ENCODE measurements at regions not wholly inside any gene's neighbourhood (a gene's known extent, or its start where the extent isn't known, plus 50 kb on each side); places are given as distances from the start of the nearest gene placed in this dataset.
"Not testable (repeated sequence)": the region's sequence is repeated elsewhere in the genome, so short reads cannot be mapped to it uniquely, and the experiment has no call there.

GRCh38 chr11:112697391-112698178 lies 263.6 kb upstream of the NCAM1 start:
- Mint-ChIP-seq H3K36me3 (ENCODE audit: low read depth) (no peaks in the 10 kb centered on the region), H3K9me3 (ENCODE audit: low read depth) (no peaks in the 10 kb centered on the region), H3K27me3 (ENCODE audit: low read depth) (peaks cover 17% of the 10 kb centered on the region), H3K4me1 (ENCODE audit: low read depth) (no peaks in the 10 kb centered on the region), H3K4me3 (ENCODE audit: unreplicated experiment) (no peak overlapping the region), H3K27ac (ENCODE audit: unreplicated experiment) (no peak overlapping the region)
- no peak for DNase-seq (ENCODE audit: low spot score)
- TF ChIP-seq, protein P1, sequence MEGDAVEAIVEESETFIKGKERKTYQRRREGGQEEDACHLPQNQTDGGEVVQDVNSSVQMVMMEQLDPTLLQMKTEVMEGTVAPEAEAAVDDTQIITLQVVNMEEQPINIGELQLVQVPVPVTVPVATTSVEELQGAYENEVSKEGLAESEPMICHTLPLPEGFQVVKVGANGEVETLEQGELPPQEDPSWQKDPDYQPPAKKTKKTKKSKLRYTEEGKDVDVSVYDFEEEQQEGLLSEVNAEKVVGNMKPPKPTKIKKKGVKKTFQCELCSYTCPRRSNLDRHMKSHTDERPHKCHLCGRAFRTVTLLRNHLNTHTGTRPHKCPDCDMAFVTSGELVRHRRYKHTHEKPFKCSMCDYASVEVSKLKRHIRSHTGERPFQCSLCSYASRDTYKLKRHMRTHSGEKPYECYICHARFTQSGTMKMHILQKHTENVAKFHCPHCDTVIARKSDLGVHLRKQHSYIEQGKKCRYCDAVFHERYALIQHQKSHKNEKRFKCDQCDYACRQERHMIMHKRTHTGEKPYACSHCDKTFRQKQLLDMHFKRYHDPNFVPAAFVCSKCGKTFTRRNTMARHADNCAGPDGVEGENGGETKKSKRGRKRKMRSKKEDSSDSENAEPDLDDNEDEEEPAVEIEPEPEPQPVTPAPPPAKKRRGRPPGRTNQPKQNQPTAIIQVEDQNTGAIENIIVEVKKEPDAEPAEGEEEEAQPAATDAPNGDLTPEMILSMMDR (IDR thresholded peaks at IDR 0.05), result peak; percentile 32

- DNase-seq (ENCODE audit: low spot score), result no peak
- no peaks in the 10 kb centered on the region for H3K4me1 Mint-ChIP-seq (ENCODE audit: low read depth)
- no peak overlapping the region for H3K27ac Mint-ChIP-seq (ENCODE audit: unreplicated experiment)
- no peaks in the 10 kb centered on the region for H3K36me3 Mint-ChIP-seq (ENCODE audit: low read depth)
- H3K27me3 Mint-ChIP-seq (ENCODE audit: low read depth), result peaks cover 15% of the 10 kb centered on the region
- no peak overlapping the region for H3K4me3 Mint-ChIP-seq (ENCODE audit: unreplicated experiment)
- TF ChIP-seq, protein P1 (IDR thresholded peaks at IDR 0.05), result no peak
- H3K9me3 Mint-ChIP-seq (ENCODE audit: low read depth), result peaks cover 16% of the 10 kb centered on the region
Measured at GRCh38 chr11:112705148-112705547, 256.1 kb upstream of the NCAM1 start.

- H3K4me1 Mint-ChIP-seq (ENCODE audit: low read depth), result no peaks in the 10 kb centered on the region
- TF ChIP-seq, protein P1 (IDR thresholded peaks at IDR 0.05), result no peak
- peaks cover 16% of the 10 kb centered on the region for H3K9me3 Mint-ChIP-seq (ENCODE audit: low read depth)
- no peak overlapping the region for H3K4me3 Mint-ChIP-seq (ENCODE audit: unreplicated experiment)
- H3K36me3 Mint-ChIP-seq (ENCODE audit: low read depth), result no peaks in the 10 kb centered on the region
- no peak for DNase-seq (ENCODE audit: low spot score)
- peaks cover 12% of the 10 kb centered on the region for H3K27me3 Mint-ChIP-seq (ENCODE audit: low read depth)
- no peak overlapping the region for H3K27ac Mint-ChIP-seq (ENCODE audit: unreplicated experiment)
Measured at GRCh38 chr11:112706863-112707262, 254.4 kb upstream of the NCAM1 start.

DNA sequence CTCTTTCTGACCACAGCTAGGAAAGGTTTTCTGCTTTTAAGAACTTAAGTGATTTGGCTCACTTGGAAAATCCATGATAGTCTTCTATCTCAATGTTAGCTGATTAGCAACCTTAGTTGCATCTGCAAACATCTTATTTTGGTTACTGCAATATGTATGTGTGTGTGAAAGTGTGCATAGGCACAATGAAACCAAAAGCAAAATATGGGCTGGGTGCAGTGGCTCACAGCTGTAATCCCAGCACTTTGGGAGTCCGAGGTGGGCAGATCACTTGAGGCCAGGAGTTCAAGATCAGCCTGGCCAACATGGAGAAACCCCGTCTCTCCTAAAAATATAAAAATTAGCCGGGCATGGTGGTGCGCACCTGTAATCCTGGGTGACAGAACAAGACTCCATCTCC lies 246.9 kb upstream of the NCAM1 start:
- not testable (repeated sequence) for H3K9me3 Mint-ChIP-seq (ENCODE audit: low read depth); DNase-seq (ENCODE audit: low spot score); H3K36me3 Mint-ChIP-seq (ENCODE audit: low read depth); H3K4me3 Mint-ChIP-seq (ENCODE audit: unreplicated experiment); H3K27ac Mint-ChIP-seq (ENCODE audit: unreplicated experiment); H3K4me1 Mint-ChIP-seq (ENCODE audit: low read depth)
- H3K27me3 Mint-ChIP-seq (ENCODE audit: low read depth), result peaks cover 27% of the 10 kb centered on the region

DNA sequence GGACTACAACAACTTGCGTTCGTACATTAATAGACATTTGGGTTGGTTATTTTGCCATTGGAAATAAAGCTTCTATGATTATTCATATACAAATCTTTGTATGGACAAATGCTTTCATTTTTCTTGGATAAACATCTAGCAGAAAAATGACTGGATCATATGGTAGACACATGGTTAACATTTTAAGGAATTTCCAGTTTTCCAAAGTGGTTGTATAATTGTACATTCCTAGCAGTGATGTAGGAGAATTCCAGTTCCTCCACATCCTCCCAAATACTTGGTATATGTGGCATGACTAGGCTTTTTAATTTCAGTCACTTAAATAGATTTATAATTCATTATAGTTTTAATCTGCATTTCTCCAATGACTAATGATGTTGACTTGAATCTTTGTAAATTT lies 246.2 kb upstream of the NCAM1 start:
- no peak for DNase-seq (ENCODE audit: low spot score)
- H3K4me3 Mint-ChIP-seq (ENCODE audit: unreplicated experiment), result no peak overlapping the region
- H3K4me1 Mint-ChIP-seq (ENCODE audit: low read depth), result no peaks in the 10 kb centered on the region
- H3K36me3 Mint-ChIP-seq (ENCODE audit: low read depth), result no peaks in the 10 kb centered on the region
- peaks cover 24% of the 10 kb centered on the region for H3K27me3 Mint-ChIP-seq (ENCODE audit: low read depth)
- TF ChIP-seq, protein P1 (IDR thresholded peaks at IDR 0.05), result no peak
- H3K9me3 Mint-ChIP-seq (ENCODE audit: low read depth), result peaks cover 8% of the 10 kb centered on the region
- H3K27ac Mint-ChIP-seq (ENCODE audit: unreplicated experiment), result no peak overlapping the region

- Mint-ChIP-seq H3K4me3 (ENCODE audit: unreplicated experiment) (no peak overlapping the region), H3K27me3 (ENCODE audit: low read depth) (peaks cover 23% of the 10 kb centered on the region), H3K27ac (ENCODE audit: unreplicated experiment) (no peak overlapping the region), H3K9me3 (ENCODE audit: low read depth) (peaks cover 8% of the 10 kb centered on the region), H3K36me3 (ENCODE audit: low read depth) (no peaks in the 10 kb centered on the region), H3K4me1 (ENCODE audit: low read depth) (no peaks in the 10 kb centered on the region)
- TF ChIP-seq, protein P1 (IDR thresholded peaks at IDR 0.05), result no peak
- no peak for DNase-seq (ENCODE audit: low spot score)
Measured at GRCh38 chr11:112718483-112718882, 242.7 kb upstream of the NCAM1 start.

All from chondrocyte (in vitro differentiated cells).